A549 (cell line): ENCODE measurements at regions not wholly inside any gene's neighbourhood (a gene's known extent, or its start where the extent isn't known, plus 50 kb on each side); places are given as distances from the start of the nearest gene placed in this dataset.
A peak's percentile ranks its signal among the peaks of the same experiment; 100 is the strongest.
"Not testable (repeated sequence)": the region's sequence is repeated elsewhere in the genome, so short reads cannot be mapped to it uniquely, and the experiment has no call there.

Experiments used
- ATAC-seq, 2 experiments: fragments of 200-7000 bp in 1 of 2; fragments of >200 bp in 1 of 2; cut with Nextera tagmentation in 1 of 2; cut with Tn5 transposase in 1 of 2; 3 replicates each; pipeline versions ENCODE4 v1.8.0 to v1.9.1; 2018 to 2020; ENCODE audit warnings: mild to moderate bottlenecking in 1 of 2, moderate library complexity in 1 of 2
- CTCF ChIA-PET: fragments of 300-600 bp; sonication (Branson Sonifier 250); formaldehyde crosslinking; extraction: SDS; loops from one replicate; lab custom pipeline; 2021; ENCODE audit warnings: antibody characterized with exemption, inconsistent platforms; lab: Yijun Ruan, JAX
- POLR2A ChIA-PET: fragments of 350-600 bp; formaldehyde crosslinking; extraction: SDS; loops from one replicate; lab custom pipeline; 2021; ENCODE audit warnings: antibody characterized with exemption, inconsistent platforms; lab: Yijun Ruan, JAX
- DNase-seq, 2 experiments: peaks; one replicate each; pipeline versions ENCODE4 v3.0.0 to v3.0.0-alpha.2; 2011 to 2016; ENCODE audit warnings: low read depth in 1 of 2, low spot score in 1 of 2
- FAIRE-seq: peaks from 2 replicates; lab custom pipeline; 2011; peaks lifted over from hg19 to GRCh38; lab: Jason Lieb, UNC
- H3K27ac ChIP-seq, 2 experiments: fragments of >200 bp; sonication (Bioruptor Twin); formaldehyde crosslinking; 3 replicates each; pipeline ENCODE4 v1.5.1; 2016 to 2017
- H3K4me1 ChIP-seq: fragments of >200 bp; sonication (Bioruptor Twin); formaldehyde crosslinking; 3 replicates; pipeline ENCODE4 v1.6.1; 2016
- H3K4me2 ChIP-seq: fragments of >200 bp; sonication (Bioruptor Twin); formaldehyde crosslinking; 3 replicates; pipeline ENCODE4 v1.6.1; 2016
- H3K4me3 ChIP-seq: fragments of >200 bp; sonication (Bioruptor Twin); formaldehyde crosslinking; 3 replicates; pipeline ENCODE4 v1.5.1; 2016
- H3K9me3 ChIP-seq: fragments of >200 bp; sonication (Bioruptor Twin); formaldehyde crosslinking; 3 replicates; pipeline ENCODE4 v1.6.1; 2016
- BCL3 ChIP-seq: fragments of >200 bp; sonication (Bioruptor Twin); formaldehyde crosslinking; IDR thresholded peaks from 3 replicates; pipeline ENCODE4 v1.6.1; 2016
- CBX2 ChIP-seq: fragments of 200-600 bp; sonication (generic); IDR thresholded peaks from 2 replicates; pipeline ENCODE4 v1.6.1; 2016; ENCODE audit warnings: low read depth, mild to moderate bottlenecking, borderline replicate concordance
- CBX8 ChIP-seq: fragments of 200-600 bp; sonication (generic); IDR thresholded peaks from 2 replicates; pipeline ENCODE4 v1.6.1; 2016
- CHD4 ChIP-seq: fragments of 200-600 bp; sonication (generic); IDR thresholded peaks from 2 replicates; pipeline ENCODE4 v1.6.1; 2016; ENCODE audit warnings: antibody characterized with exemption, mild to moderate bottlenecking, borderline replicate concordance
- CTCF ChIP-seq: fragments of >200 bp; sonication (Bioruptor Twin); formaldehyde crosslinking; IDR thresholded peaks from 3 replicates; pipeline ENCODE4 v1.5.1; 2016
- EHMT2 ChIP-seq: fragments of 200-600 bp; sonication (generic); IDR thresholded peaks from 2 replicates; pipeline ENCODE4 v1.6.1; 2016; ENCODE audit warnings: antibody characterized with exemption, low read depth, mild to moderate bottlenecking, moderate library complexity
- EP300 ChIP-seq, 2 experiments: fragments of >200 bp; sonication (Bioruptor Twin); formaldehyde crosslinking; IDR thresholded peaks; 2 replicates in 1 of 2; 3 replicates in 1 of 2; pipeline ENCODE4 v1.6.1; 2016 to 2017
- FOSB ChIP-seq: fragments of 250-450 bp; sonication (Bioruptor Pico); IDR thresholded peaks from 2 replicates; pipeline ENCODE4 v1.5.0; 2020; ENCODE audit warnings: mild to moderate bottlenecking, moderate library complexity
- FOSL2 ChIP-seq, 2 experiments: fragments of 450-650 bp in 1 of 2; fragments of >200 bp in 1 of 2; sonication (Bioruptor Twin) in 1 of 2; formaldehyde crosslinking; IDR thresholded peaks; 2 replicates each; pipeline versions ENCODE4 v1.5.0 to v1.6.1; 2016 to 2020; ENCODE audit warnings: mild to moderate bottlenecking in 1 of 2, moderate library complexity in 1 of 2
- FOXS1 ChIP-seq: fragments of 250-450 bp; sonication (Bioruptor Pico); IDR thresholded peaks from 2 replicates; pipeline ENCODE4 v1.5.0; 2020; ENCODE audit warnings: mild to moderate bottlenecking, moderate library complexity
- GATA3 ChIP-seq: IDR thresholded peaks from 2 replicates; pipeline ENCODE4 v1.6.1; 2012; ENCODE audit warnings: borderline replicate concordance
- HDAC2 ChIP-seq: fragments of 200-600 bp; sonication (generic); IDR thresholded peaks from 2 replicates; pipeline ENCODE4 v1.6.1; 2016
- HOXB13 ChIP-seq: fragments of 250-450 bp; sonication (Bioruptor Pico); IDR thresholded peaks from 2 replicates; pipeline ENCODE4 v1.5.0; 2020; ENCODE audit warnings: low read depth, mild to moderate bottlenecking, moderate library complexity
- JUNB ChIP-seq: fragments of >200 bp; sonication (Bioruptor Twin); formaldehyde crosslinking; IDR thresholded peaks from 2 replicates; pipeline ENCODE4 v1.6.1; 2016
- KDM1A ChIP-seq: fragments of 200-600 bp; sonication (generic); IDR thresholded peaks from 2 replicates; pipeline ENCODE4 v1.6.1; 2016; ENCODE audit warnings: low read depth, mild to moderate bottlenecking
- KDM5A ChIP-seq: fragments of 200-600 bp; sonication (generic); IDR thresholded peaks from 2 replicates; pipeline ENCODE4 v1.6.1; 2016; ENCODE audit warnings: antibody characterized with exemption, mild to moderate bottlenecking
- MAFK ChIP-seq: fragments of 450-650 bp; IDR thresholded peaks from 2 replicates; pipeline ENCODE4 v1.6.1; 2014; ENCODE audit not compliant: partially characterized antibody
- MYC ChIP-seq: IDR thresholded peaks from 2 replicates; pipeline ENCODE4 v1.6.1; 2012; ENCODE audit warnings: mild to moderate bottlenecking, inconsistent platforms, low read length, improper control_type of control experiment, borderline replicate concordance
- NFE2L2 ChIP-seq: fragments of 150-350 bp; conservative IDR thresholded peaks from 2 replicates; pipeline ENCODE4 v1.6.1; 2014; ENCODE audit warnings: low read length
- NPAS2 ChIP-seq: fragments of 250-450 bp; sonication (Bioruptor Pico); IDR thresholded peaks from 2 replicates; pipeline ENCODE4 v1.8.0; 2022; ENCODE audit warnings: mild to moderate bottlenecking, moderate library complexity, borderline replicate concordance
- PBX3 ChIP-seq: IDR thresholded peaks from 2 replicates; pipeline ENCODE4 v1.6.1; 2012
- POLR2A ChIP-seq: IDR thresholded peaks from 2 replicates; pipeline ENCODE4 v1.6.1; 2012; ENCODE audit warnings: mild to moderate bottlenecking, low read length
- RAD21 ChIP-seq, 2 experiments: fragments of >200 bp in 1 of 2; sonication (Bioruptor Twin) in 1 of 2; formaldehyde crosslinking in 1 of 2; IDR thresholded peaks in 1 of 2; conservative IDR thresholded peaks in 1 of 2; 2 replicates in 1 of 2; 3 replicates in 1 of 2; pipeline ENCODE4 v1.6.1; 2012 to 2018; ENCODE audit warnings: inconsistent platforms in 1 of 2
- RARB ChIP-seq: fragments of 250-450 bp; sonication (Bioruptor Pico); IDR thresholded peaks from 2 replicates; pipeline ENCODE4 v1.8.0; 2021; ENCODE audit warnings: mild to moderate bottlenecking, moderate library complexity
- RCOR1 ChIP-seq: fragments of 150-350 bp; IDR thresholded peaks from 2 replicates; pipeline ENCODE4 v1.6.1; 2014; ENCODE audit warnings: antibody characterized with exemption, low read length, low read depth
- RFX5 ChIP-seq: fragments of 450-650 bp; IDR thresholded peaks from 2 replicates; pipeline ENCODE4 v1.7.1; 2014; ENCODE audit warnings: antibody characterized with exemption, mild to moderate bottlenecking, moderate library complexity
- SREBF2 ChIP-seq: fragments of 450-650 bp; IDR thresholded peaks from 2 replicates; pipeline ENCODE4 v1.6.1; 2014; ENCODE audit warnings: mild to moderate bottlenecking, moderate library complexity
- USF2 ChIP-seq: fragments of 450-650 bp; IDR thresholded peaks from 2 replicates; pipeline ENCODE4 v1.6.1; 2014; ENCODE audit warnings: antibody characterized with exemption
- WGBS: methylation state at CpG from one replicate; pipeline ENCODE4 v1.1.6; 2017; ENCODE audit errors: missing lambda C conversion rate; 5-methylcytosine and 5-hydroxymethylcytosine counted together
- TF ChIP-seq, protein P1 (sequence below): IDR thresholded peaks from 2 replicates; pipeline ENCODE4 v1.6.1; 2012
- TF ChIP-seq, protein P2 (sequence below): fragments of >200 bp; sonication (Bioruptor Twin); formaldehyde crosslinking; IDR thresholded peaks from 2 replicates; pipeline ENCODE4 v1.6.1; 2016

DNA sequence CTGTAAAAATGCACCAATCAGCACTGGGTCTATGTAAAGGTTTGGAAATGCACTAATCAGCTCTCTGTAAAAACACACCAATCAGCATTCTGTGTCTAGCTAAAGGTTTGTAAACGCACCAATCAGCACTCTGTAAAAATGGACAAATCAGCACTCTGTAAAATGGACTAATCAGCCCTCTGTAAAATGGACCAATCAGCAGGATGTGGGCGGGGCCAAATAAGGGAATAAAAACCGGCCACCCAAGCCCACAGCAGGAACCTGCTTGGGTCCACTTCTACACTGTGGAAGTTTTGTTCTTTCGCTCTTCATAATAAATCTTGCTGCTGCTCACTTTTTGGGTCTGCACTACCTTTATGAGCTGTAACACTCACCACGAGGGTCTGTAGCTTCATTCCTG lies 101.0 kb downstream of the SMC2 start:
- WGBS, result 29% methylated on average over 5 of the region's 5 CpGs
- peak; percentile 9 for TF ChIP-seq MAFK
- TF ChIP-seq, all 56 proteins: peak for 1; not testable (repeated sequence) for 55
- CTCF ChIA-PET, ATAC-seq, FAIRE-seq, H3K27ac ChIP-seq, H3K9me3 ChIP-seq, H3K4me1 ChIP-seq, H3K4me3 ChIP-seq, POLR2A ChIA-PET, DNase-seq, H3K4me2 ChIP-seq: not testable (repeated sequence)

- TF ChIP-seq FOXS1 (CRISPR knock-in tag) (no peak), BCL3 (no peak), NPAS2 (CRISPR knock-in tag) (no peak), GATA3 (no peak), EP300 (IDR thresholded peaks at IDR 0.05) (no peak), NFE2L2 (no peak), HDAC2 (no peak), FOSL2 (IDR thresholded peaks at IDR 0.05) (no peak), FOSL2 (CRISPR knock-in tag; IDR thresholded peaks at IDR 0.05) (no peak), HOXB13 (CRISPR knock-in tag) (no peak), CHD4 (no peak)
- TF ChIP-seq, protein P1, sequence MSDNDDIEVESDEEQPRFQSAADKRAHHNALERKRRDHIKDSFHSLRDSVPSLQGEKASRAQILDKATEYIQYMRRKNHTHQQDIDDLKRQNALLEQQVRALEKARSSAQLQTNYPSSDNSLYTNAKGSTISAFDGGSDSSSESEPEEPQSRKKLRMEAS, result no peak
- TF ChIP-seq, protein P2, sequence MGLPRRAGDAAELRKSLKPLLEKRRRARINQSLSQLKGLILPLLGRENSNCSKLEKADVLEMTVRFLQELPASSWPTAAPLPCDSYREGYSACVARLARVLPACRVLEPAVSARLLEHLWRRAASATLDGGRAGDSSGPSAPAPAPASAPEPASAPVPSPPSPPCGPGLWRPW, result no peak
- TF ChIP-seq, all 56 proteins: peak for 0
- FAIRE-seq (no peak), ATAC-seq (no peak), DNase-seq (no peak)
- no peak overlapping the region for H3K4me3 ChIP-seq
- no peak overlapping the region for H3K4me2 ChIP-seq
- no peaks in the 10 kb centered on the region for H3K4me1 ChIP-seq
- ChIA-PET CTCF (interaction anchor here (1.4 kb wide), 1 partner anchor 23 kb away, joined by 3 read pairs; no protein-coding TSS in a partner anchor), POLR2A (no interaction called here)
- H3K27ac ChIP-seq, result no peak overlapping the region
- no peaks in the 10 kb centered on the region for H3K9me3 ChIP-seq
- WGBS, result 40% methylated on average over 18 of the region's 28 CpGs
Observed at GRCh38 chr9:104200456-104200994, 106.4 kb downstream of the SMC2 start.

- CTCF ChIA-PET, result no interaction called here
- no peak for TF ChIP-seq USF2
- no peak for TF ChIP-seq KDM1A
- no peak for TF ChIP-seq CTCF
- no peak for TF ChIP-seq EHMT2
- no peak for TF ChIP-seq PBX3
- TF ChIP-seq POLR2A, result no peak
- TF ChIP-seq RARB (CRISPR knock-in tag), result no peak
- no peak for TF ChIP-seq CBX2
- no peak for TF ChIP-seq HDAC2
- no peak for TF ChIP-seq FOSB (CRISPR knock-in tag)
- no peak for TF ChIP-seq RAD21 (conservative IDR thresholded peaks at IDR 0.05 in 1 of 2, IDR thresholded peaks at IDR 0.05 in 1 of 2)
- no peak for TF ChIP-seq RCOR1
- TF ChIP-seq MYC, result no peak
- TF ChIP-seq JUNB, result no peak
- no peak for TF ChIP-seq EP300 (IDR thresholded peaks at IDR 0.05)
- no peak for TF ChIP-seq RFX5
- TF ChIP-seq CBX8, result no peak
- no peak for TF ChIP-seq NPAS2 (CRISPR knock-in tag)
- no peak for TF ChIP-seq SREBF2
- TF ChIP-seq KDM5A, result no peak
- H3K4me1 ChIP-seq, result no peaks in the 10 kb centered on the region
- POLR2A ChIA-PET, result no interaction called here
- DNase-seq, result no peak
- no peak for ATAC-seq
- no peak overlapping the region for H3K4me2 ChIP-seq
- H3K9me3 ChIP-seq, result no peaks in the 10 kb centered on the region
- no peak overlapping the region for H3K4me3 ChIP-seq
- FAIRE-seq, result no peak
- H3K27ac ChIP-seq, result no peak overlapping the region
- WGBS, result 16% methylated on average over 3 of the region's 3 CpGs
Observed at GRCh38 chr9:104206766-104207165, 112.7 kb downstream of the SMC2 start.
